ENCODE measurements at regions not wholly inside any gene's neighbourhood (a gene's known extent, or its start where the extent isn't known, plus 50 kb on each side); places are given as distances from the start of the nearest gene placed in this dataset.

- no peak for DNase-seq
- intact Hi-C loops (cut with DNase I; ENCODE audit: low total_unique reads): no loop called here
- H3K9me3 ChIP-seq: no peaks in the 10 kb centered on the region
- no peak overlapping the region for H3K27ac ChIP-seq
- H3K4me1 ChIP-seq: peaks cover 0 to 2% of the 10 kb centered on the region in 2 donors
- no peaks in the 10 kb centered on the region for H3K27me3 ChIP-seq
- no peaks in the 10 kb centered on the region for H3K36me3 ChIP-seq
- TF ChIP-seq POLR2A (IDR thresholded peaks at IDR 0.05): no peak
- TF ChIP-seq CTCF (IDR thresholded peaks at IDR 0.05): no peak
- no peak overlapping the region for H3K4me3 ChIP-seq
Observed at GRCh38 chr6:138550346-138550767, 51.1 kb upstream of the NHSL1 start.

GRCh38 chr6:138554146-138554545, 54.9 kb upstream of the NHSL1 start:
- H3K27me3 ChIP-seq: no peaks in the 10 kb centered on the region
- TF ChIP-seq CTCF (IDR thresholded peaks at IDR 0.05): no peak
- no peak for TF ChIP-seq POLR2A (IDR thresholded peaks at IDR 0.05)
- H3K4me3 ChIP-seq: no peak overlapping the region
- no peaks in the 10 kb centered on the region for H3K9me3 ChIP-seq
- DNase-seq: no peak
- H3K4me1 ChIP-seq: peaks cover 0 to 4% of the 10 kb centered on the region in 2 donors
- H3K27ac ChIP-seq: no peak overlapping the region
- no peaks in the 10 kb centered on the region for H3K36me3 ChIP-seq
- intact Hi-C loops (cut with DNase I; ENCODE audit: low total_unique reads): no loop called here

GRCh38 chr6:138555421-138555988, 56.2 kb upstream of the NHSL1 start:
- DNase-seq: no peak
- no peaks in the 10 kb centered on the region for H3K9me3 ChIP-seq
- no peak overlapping the region for H3K27ac ChIP-seq
- H3K36me3 ChIP-seq: no peaks in the 10 kb centered on the region
- peaks cover 0 to 4% of the 10 kb centered on the region in 2 donors for H3K4me1 ChIP-seq
- TF ChIP-seq CTCF (IDR thresholded peaks at IDR 0.05): no peak
- TF ChIP-seq POLR2A (IDR thresholded peaks at IDR 0.05): no peak
- no peak overlapping the region for H3K4me3 ChIP-seq
- no peaks in the 10 kb centered on the region for H3K27me3 ChIP-seq
- intact Hi-C loops (cut with DNase I; ENCODE audit: low total_unique reads): no loop called here

GRCh38 chr6:138557147-138557546, 57.9 kb upstream of the NHSL1 start:
- H3K27me3 ChIP-seq: no peaks in the 10 kb centered on the region
- no peak overlapping the region for H3K4me3 ChIP-seq
- no peak for TF ChIP-seq CTCF (IDR thresholded peaks at IDR 0.05)
- no peak for TF ChIP-seq POLR2A (IDR thresholded peaks at IDR 0.05)
- H3K36me3 ChIP-seq: no peaks in the 10 kb centered on the region
- H3K9me3 ChIP-seq: no peaks in the 10 kb centered on the region
- peaks cover 0 to 4% of the 10 kb centered on the region in 2 donors for H3K4me1 ChIP-seq
- no peak for DNase-seq
- no peak overlapping the region for H3K27ac ChIP-seq
- intact Hi-C loops (cut with DNase I; ENCODE audit: low total_unique reads): no loop called here

GRCh38 chr6:138559143-138559542, 59.8 kb upstream of the NHSL1 start:
- DNase-seq: no peak
- intact Hi-C loops (cut with DNase I; ENCODE audit: low total_unique reads): no loop called here
- no peaks in the 10 kb centered on the region for H3K27me3 ChIP-seq
- H3K27ac ChIP-seq: no peak overlapping the region
- H3K4me1 ChIP-seq: peaks cover 0 to 4% of the 10 kb centered on the region in 2 donors
- TF ChIP-seq CTCF (IDR thresholded peaks at IDR 0.05) (no peak), POLR2A (IDR thresholded peaks at IDR 0.05) (no peak)
- no peaks in the 10 kb centered on the region for H3K9me3 ChIP-seq
- no peak overlapping the region for H3K4me3 ChIP-seq
- H3K36me3 ChIP-seq: no peaks in the 10 kb centered on the region

Data from uterus (tissue), 3 donors.